H1 (cell line): ENCODE measurements at regions not wholly inside any gene's neighbourhood (a gene's known extent, or its start where the extent isn't known, plus 50 kb on each side); places are given as distances from the start of the nearest gene placed in this dataset.

Experiments
- CTBP2 ChIP-seq: IDR thresholded peaks from 2 replicates; pipeline ENCODE4 v1.7.0; 2011; ENCODE audit warnings: borderline replicate concordance, mild to moderate bottlenecking, moderate library complexity, mixed read lengths, low read length; ENCODE audit not compliant: insufficient read depth, insufficient read length
- GTF2F1 ChIP-seq: IDR thresholded peaks from 2 replicates; pipeline ENCODE4 v1.6.1; 2012; ENCODE audit warnings: low read depth, low read length, improper control_type of control experiment, borderline replicate concordance
- JUND ChIP-seq: IDR thresholded peaks from 2 replicates; pipeline ENCODE4 v1.6.1; 2011; ENCODE audit warnings: mild to moderate bottlenecking, improper control_type of control experiment, low read length
- MAFK ChIP-seq: IDR thresholded peaks from 2 replicates; pipeline ENCODE4 v1.6.1; 2012; ENCODE audit warnings: low read depth, mild to moderate bottlenecking, improper control_type of control experiment, low read length
- RAD21 ChIP-seq, 2 experiments: IDR thresholded peaks in 1 of 2; conservative IDR thresholded peaks in 1 of 2; 2 replicates each; pipeline ENCODE4 v1.6.1; 2011; ENCODE audit warnings: low read depth in 2 of 2, low read length in 2 of 2, improper control_type of control experiment in 1 of 2, inconsistent platforms in 1 of 2, mild to moderate bottlenecking in 1 of 2, moderate library complexity in 1 of 2
- SIRT6 ChIP-seq: IDR thresholded peaks from one replicate; pipeline ENCODE4 v1.7.1; 2012; ENCODE audit warnings: low read length, inconsistent platforms

- no peak for TF ChIP-seq CTBP2
- no peak for TF ChIP-seq MAFK
- TF ChIP-seq SIRT6 = no peak
- TF ChIP-seq RAD21 (IDR thresholded peaks at IDR 0.05 in 1 of 2, conservative IDR thresholded peaks at IDR 0.05 in 1 of 2; ENCODE audit: low read depth in 2 of 2, low read length in 2 of 2) = no peak
- no peak for TF ChIP-seq JUND
- TF ChIP-seq GTF2F1 = no peak
Observed at GRCh38 chr13:82432949-82433348, 1449.3 kb downstream of the SLITRK1 start (continued).
